A673 (cell line): ENCODE measurements at regions not wholly inside any gene's neighbourhood (a gene's known extent, or its start where the extent isn't known, plus 50 kb on each side); places are given as distances from the start of the nearest gene placed in this dataset.

Source experiments
- BruUV-seq: library from RNA; stranded (reverse); fragments of 400-500 nt; replicated peaks from 2 replicates; lab custom pipeline; 2021; lab: Mats Ljungman, UMichigan
- CTCF ChIA-PET: fragments of 300-600 bp; sonication (Branson Sonifier 250); formaldehyde crosslinking; loops from one replicate; lab custom pipeline; 2022; ENCODE audit warnings: antibody characterized with exemption; lab: Charles Lee
- POLR2A ChIA-PET: fragments of 300-600 bp; sonication (Branson Sonifier 250); formaldehyde crosslinking; loops from one replicate; lab custom pipeline; 2022; ENCODE audit warnings: antibody characterized with exemption; ENCODE audit not compliant: low non-redundant PET; lab: Charles Lee
- DNase-seq: peaks from one replicate; pipeline ENCODE4 v3.0.0-alpha.2; 2015; ENCODE audit warnings: low spot score
- H3K27ac ChIP-seq: fragments of 200-600 bp; sonication (generic); 2 replicates; pipeline ENCODE4 v1.5.1; 2016; ENCODE audit warnings: mixed run types, low read depth, mild to moderate bottlenecking, mixed read lengths, antibody characterized with exemption, low read length; ENCODE audit not compliant: poor library complexity, severe bottlenecking
- H3K27me3 ChIP-seq: fragments of 200-600 bp; sonication (generic); replicated peaks from 2 replicates; pipeline ENCODE4 v1.6.1; 2017; ENCODE audit warnings: mixed run types, low read depth, mild to moderate bottlenecking, mixed read lengths, antibody characterized with exemption, low read length; ENCODE audit not compliant: insufficient read depth, poor library complexity
- H3K36me3 ChIP-seq: fragments of 200-600 bp; sonication (generic); 2 replicates; pipeline ENCODE4 v1.6.1; 2016; ENCODE audit warnings: mixed run types, mild to moderate bottlenecking, mixed read lengths, antibody characterized with exemption, low read length; ENCODE audit not compliant: insufficient read depth, poor library complexity, severe bottlenecking
- H3K4me1 ChIP-seq: fragments of 200-600 bp; sonication (generic); 2 replicates; pipeline ENCODE4 v1.6.1; 2017; ENCODE audit warnings: mixed run types, mild to moderate bottlenecking, mixed read lengths, antibody characterized with exemption, low read length; ENCODE audit not compliant: insufficient read depth, poor library complexity, severe bottlenecking
- H3K4me3 ChIP-seq: fragments of 200-600 bp; sonication (generic); 2 replicates; pipeline ENCODE4 v1.5.1; 2016; ENCODE audit warnings: low read depth, mixed run types, mild to moderate bottlenecking, mixed read lengths, low read length; ENCODE audit not compliant: poor library complexity, severe bottlenecking
- H3K9me3 ChIP-seq: fragments of 200-600 bp; sonication (generic); 2 replicates; pipeline ENCODE4 v1.6.1; 2016; ENCODE audit warnings: mixed run types, low read depth, mild to moderate bottlenecking, mixed read lengths, antibody characterized with exemption, low read length; ENCODE audit not compliant: poor library complexity, severe bottlenecking
- EZH2 ChIP-seq: fragments of 200-600 bp; sonication (generic); IDR thresholded peaks from 2 replicates; pipeline ENCODE4 v1.6.1; 2017; ENCODE audit warnings: borderline replicate concordance, low read depth, mild to moderate bottlenecking, mixed read lengths, antibody characterized with exemption, low read length; ENCODE audit not compliant: poor library complexity, severe bottlenecking
- intact Hi-C: fragments of 100-400 bp; cut with micrococcal nuclease; formaldehyde crosslinking; loops from one replicate; pipeline ENCODE4 v1.10.0; 2022; ENCODE audit not compliant: unreplicated experiment
- TF ChIP-seq, protein P1 (sequence below): fragments of 300-800, 200-600 bp; sonication (generic); conservative IDR thresholded peaks from 2 replicates; pipeline ENCODE4 v1.5.1; 2017; ENCODE audit warnings: low read depth, mild to moderate bottlenecking, antibody characterized with exemption, low read length, moderate library complexity, mixed read lengths

DNA sequence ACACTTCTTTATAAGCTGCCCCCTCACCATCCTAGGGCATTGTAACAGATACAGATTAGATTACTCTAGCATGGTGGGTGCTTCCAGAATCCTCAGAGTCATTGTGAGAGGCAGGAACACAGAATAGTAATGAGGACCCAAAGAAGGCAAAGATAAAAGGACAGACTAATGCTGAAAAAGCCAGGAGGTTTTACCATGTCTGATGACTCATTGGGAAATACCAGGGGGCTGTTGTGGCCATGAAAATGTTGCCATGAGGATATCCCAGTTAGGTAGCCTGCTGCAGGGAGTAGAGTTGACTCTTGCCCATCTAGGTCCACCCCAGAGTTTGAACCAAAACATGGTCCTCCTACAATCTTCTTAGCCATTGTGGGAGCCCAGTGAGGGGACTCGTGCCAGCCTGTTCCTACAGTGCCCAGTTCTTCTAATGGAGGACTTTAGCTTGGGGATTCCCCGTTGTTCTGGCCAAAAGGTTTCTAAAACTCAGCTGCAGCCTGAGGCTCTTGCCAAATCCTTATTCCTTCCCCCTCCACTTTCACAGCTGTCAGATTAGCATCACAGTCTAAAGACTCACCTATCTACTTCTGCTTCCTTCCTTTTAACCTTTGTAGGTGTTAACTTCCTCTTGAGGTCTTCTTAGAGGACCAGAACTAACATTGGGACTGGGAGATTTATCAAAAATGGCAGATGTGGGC is 586.0 kb upstream of the AADAT start:
- H3K36me3 ChIP-seq = no peaks in the 10 kb centered on the region
- TF ChIP-seq, protein P1, sequence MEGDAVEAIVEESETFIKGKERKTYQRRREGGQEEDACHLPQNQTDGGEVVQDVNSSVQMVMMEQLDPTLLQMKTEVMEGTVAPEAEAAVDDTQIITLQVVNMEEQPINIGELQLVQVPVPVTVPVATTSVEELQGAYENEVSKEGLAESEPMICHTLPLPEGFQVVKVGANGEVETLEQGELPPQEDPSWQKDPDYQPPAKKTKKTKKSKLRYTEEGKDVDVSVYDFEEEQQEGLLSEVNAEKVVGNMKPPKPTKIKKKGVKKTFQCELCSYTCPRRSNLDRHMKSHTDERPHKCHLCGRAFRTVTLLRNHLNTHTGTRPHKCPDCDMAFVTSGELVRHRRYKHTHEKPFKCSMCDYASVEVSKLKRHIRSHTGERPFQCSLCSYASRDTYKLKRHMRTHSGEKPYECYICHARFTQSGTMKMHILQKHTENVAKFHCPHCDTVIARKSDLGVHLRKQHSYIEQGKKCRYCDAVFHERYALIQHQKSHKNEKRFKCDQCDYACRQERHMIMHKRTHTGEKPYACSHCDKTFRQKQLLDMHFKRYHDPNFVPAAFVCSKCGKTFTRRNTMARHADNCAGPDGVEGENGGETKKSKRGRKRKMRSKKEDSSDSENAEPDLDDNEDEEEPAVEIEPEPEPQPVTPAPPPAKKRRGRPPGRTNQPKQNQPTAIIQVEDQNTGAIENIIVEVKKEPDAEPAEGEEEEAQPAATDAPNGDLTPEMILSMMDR = no peak
- no peak for TF ChIP-seq EZH2
- intact Hi-C loops = no loop called here
- H3K27ac ChIP-seq = no peak overlapping the region
- H3K9me3 ChIP-seq = no peaks in the 10 kb centered on the region
- CTCF ChIA-PET = no interaction called here
- no peak for DNase-seq
- POLR2A ChIA-PET = no interaction called here
- no peaks in the 10 kb centered on the region for H3K27me3 ChIP-seq
- no peak overlapping the region for H3K4me3 ChIP-seq
- H3K4me1 ChIP-seq = no peaks in the 10 kb centered on the region
- BruUV-seq = no TSS peak

DNA sequence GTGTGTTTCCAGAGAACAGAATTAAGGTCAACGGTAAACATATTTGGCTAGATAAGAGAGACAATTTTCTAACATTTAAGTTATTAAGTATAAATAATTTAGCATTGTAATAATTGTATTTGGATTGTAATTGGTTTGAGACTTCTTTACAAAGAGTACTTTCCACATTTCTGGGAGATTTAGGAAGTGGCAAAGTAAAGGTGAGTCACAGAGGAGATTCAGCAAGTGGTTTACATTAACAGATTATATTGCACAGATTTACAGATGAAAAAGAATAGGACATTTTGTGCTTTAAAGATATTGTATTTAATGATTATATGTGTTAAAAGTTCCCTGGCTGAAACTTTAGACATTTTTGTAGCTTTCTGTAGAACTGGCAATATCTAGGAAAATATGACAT is 584.4 kb upstream of the AADAT start:
- CTCF ChIA-PET = no interaction called here
- H3K4me3 ChIP-seq = no peak overlapping the region
- H3K36me3 ChIP-seq = no peaks in the 10 kb centered on the region
- no peak for TF ChIP-seq EZH2
- TF ChIP-seq, protein P1 = no peak
- H3K27ac ChIP-seq = no peak overlapping the region
- H3K4me1 ChIP-seq = no peaks in the 10 kb centered on the region
- DNase-seq = no peak
- intact Hi-C loops = no loop called here
- BruUV-seq = no TSS peak
- no peaks in the 10 kb centered on the region for H3K9me3 ChIP-seq
- no peaks in the 10 kb centered on the region for H3K27me3 ChIP-seq
- POLR2A ChIA-PET = no interaction called here

DNA sequence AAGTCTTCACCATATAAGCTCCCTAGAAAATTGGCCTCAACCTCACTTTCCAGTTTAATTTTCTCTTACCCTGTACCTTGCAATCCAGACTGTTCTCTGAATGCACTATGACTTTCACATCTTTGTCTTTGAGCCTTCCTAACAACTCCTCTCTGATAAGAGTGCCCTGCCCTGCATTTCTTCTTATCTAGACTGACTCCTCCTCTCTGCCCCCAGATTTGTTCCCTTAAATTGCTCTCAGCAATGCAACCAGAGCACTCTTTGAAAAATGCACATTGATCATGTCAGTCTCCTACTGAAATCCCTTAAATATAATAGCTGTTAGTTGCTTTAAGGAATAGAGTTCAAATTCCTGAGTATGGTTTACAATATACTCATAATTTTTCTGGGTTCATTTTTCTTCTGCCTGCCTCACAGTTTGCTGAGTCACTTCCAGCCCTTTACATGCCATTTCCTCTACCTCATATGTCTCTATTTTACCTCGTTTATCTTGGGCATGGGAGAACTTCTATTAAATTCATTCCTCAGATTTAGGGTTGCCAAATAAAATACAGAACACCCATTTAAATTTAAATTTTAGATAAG is 582.7 kb upstream of the AADAT start:
- no peaks in the 10 kb centered on the region for H3K36me3 ChIP-seq
- H3K4me1 ChIP-seq = no peaks in the 10 kb centered on the region
- no peaks in the 10 kb centered on the region for H3K27me3 ChIP-seq
- no peaks in the 10 kb centered on the region for H3K9me3 ChIP-seq
- CTCF ChIA-PET = no interaction called here
- intact Hi-C loops = no loop called here
- POLR2A ChIA-PET = no interaction called here
- no peak overlapping the region for H3K4me3 ChIP-seq
- TF ChIP-seq, protein P1 = no peak
- TF ChIP-seq EZH2 = no peak
- no peak for DNase-seq
- BruUV-seq = no TSS peak
- H3K27ac ChIP-seq = no peak overlapping the region
